ENCODE measurements at regions not wholly inside any gene's neighbourhood (a gene's known extent, or its start where the extent isn't known, plus 50 kb on each side); places are given as distances from the start of the nearest gene placed in this dataset.

DNA sequence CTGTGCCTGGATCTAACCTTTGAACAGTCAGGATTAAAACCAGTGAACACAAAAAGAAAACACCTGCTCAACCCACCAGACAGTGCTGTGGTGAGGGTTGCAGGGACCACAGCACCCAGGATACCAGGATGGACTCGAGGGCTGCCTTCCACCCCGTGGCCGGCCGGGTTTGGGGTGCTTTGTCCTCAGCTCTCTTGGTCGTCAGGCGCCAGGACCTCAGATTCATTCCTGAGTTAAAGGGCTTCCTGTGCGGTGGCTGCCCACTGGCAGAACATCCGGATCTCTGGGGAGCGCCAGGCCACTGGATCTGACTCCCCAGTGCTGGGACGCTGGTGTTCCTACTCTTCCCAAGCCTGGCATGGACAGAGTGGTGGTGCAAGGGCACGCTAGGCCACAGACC lies 239.8 kb downstream of the TFCP2L1 start:
- TF ChIP-seq, protein P1, sequence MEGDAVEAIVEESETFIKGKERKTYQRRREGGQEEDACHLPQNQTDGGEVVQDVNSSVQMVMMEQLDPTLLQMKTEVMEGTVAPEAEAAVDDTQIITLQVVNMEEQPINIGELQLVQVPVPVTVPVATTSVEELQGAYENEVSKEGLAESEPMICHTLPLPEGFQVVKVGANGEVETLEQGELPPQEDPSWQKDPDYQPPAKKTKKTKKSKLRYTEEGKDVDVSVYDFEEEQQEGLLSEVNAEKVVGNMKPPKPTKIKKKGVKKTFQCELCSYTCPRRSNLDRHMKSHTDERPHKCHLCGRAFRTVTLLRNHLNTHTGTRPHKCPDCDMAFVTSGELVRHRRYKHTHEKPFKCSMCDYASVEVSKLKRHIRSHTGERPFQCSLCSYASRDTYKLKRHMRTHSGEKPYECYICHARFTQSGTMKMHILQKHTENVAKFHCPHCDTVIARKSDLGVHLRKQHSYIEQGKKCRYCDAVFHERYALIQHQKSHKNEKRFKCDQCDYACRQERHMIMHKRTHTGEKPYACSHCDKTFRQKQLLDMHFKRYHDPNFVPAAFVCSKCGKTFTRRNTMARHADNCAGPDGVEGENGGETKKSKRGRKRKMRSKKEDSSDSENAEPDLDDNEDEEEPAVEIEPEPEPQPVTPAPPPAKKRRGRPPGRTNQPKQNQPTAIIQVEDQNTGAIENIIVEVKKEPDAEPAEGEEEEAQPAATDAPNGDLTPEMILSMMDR (IDR thresholded peaks at IDR 0.05) = no peak
- TF ChIP-seq POLR2A (IDR thresholded peaks at IDR 0.05) = no peak
